Tibial nerve (tissue), 4 donors: ENCODE measurements at regions not wholly inside any gene's neighbourhood (a gene's known extent, or its start where the extent isn't known, plus 50 kb on each side); places are given as distances from the start of the nearest gene placed in this dataset.
"Not testable (repeated sequence)": the region's sequence is repeated elsewhere in the genome, so short reads cannot be mapped to it uniquely, and the experiment has no call there.

Experiments
- DNase-seq, 2 donors: peaks; one replicate each; pipeline ENCODE4 v3.0.0-alpha.2; 2019; ENCODE audit warnings: low spot score in 2 of 2
- H3K27ac ChIP-seq, 4 donors: fragments of 200-600 bp; sonication (generic) in 3 of 4; one replicate each; pipeline ENCODE4 v1.5.1; 2017 to 2019; ENCODE audit warnings: mild to moderate bottlenecking in 1 of 4
- H3K27me3 ChIP-seq, 2 donors: fragments of 200-600 bp; sonication (generic) in 1 of 2; one replicate each; pipeline versions ENCODE4 v1.5.1 to v1.6.0; 2017 to 2019
- H3K36me3 ChIP-seq, 3 donors: fragments of 200-600 bp; sonication (generic); one replicate each; pipeline ENCODE4 v1.5.1; 2018 to 2019
- H3K4me1 ChIP-seq, 4 donors: fragments of 200-600 bp; sonication (generic) in 3 of 4; one replicate each; pipeline ENCODE4 v1.5.1; 2017 to 2019
- H3K4me3 ChIP-seq, 4 donors: fragments of 200-600 bp; sonication (generic) in 3 of 4; one replicate each; pipeline ENCODE4 v1.5.1; 2017 to 2019; ENCODE audit warnings: mild to moderate bottlenecking in 1 of 4, moderate library complexity in 1 of 4
- H3K9me3 ChIP-seq, 4 donors: fragments of 200-600 bp; sonication (generic) in 3 of 4; one replicate each; pipeline ENCODE4 v1.5.1; 2017 to 2019
- CTCF ChIP-seq, 5 experiments: fragments of 200-600 bp in 3 of 5; fragments of 450-650 bp in 2 of 5; sonication (generic) in 3 of 5; IDR thresholded peaks; one replicate each; pipeline ENCODE4 v1.5.1; 2016 to 2019; ENCODE audit warnings: antibody characterized with exemption in 5 of 5, mild to moderate bottlenecking in 3 of 5, moderate library complexity in 2 of 5
- EP300 ChIP-seq, 2 donors: sonication (generic); formaldehyde crosslinking; IDR thresholded peaks; one replicate each; pipeline ENCODE4 v1.6.1; 2017; ENCODE audit warnings: antibody characterized with exemption in 2 of 2, mild to moderate bottlenecking in 1 of 2
- POLR2A ChIP-seq, 2 donors: fragments of 450-650 bp; IDR thresholded peaks; one replicate each; pipeline ENCODE4 v1.6.1; 2017; ENCODE audit warnings: antibody characterized with exemption in 2 of 2, mild to moderate bottlenecking in 2 of 2, moderate library complexity in 2 of 2
- WGBS, 2 donors: methylation state at CpG; one replicate each; pipeline ENCODE4 v1.1.5; 2018; 5-methylcytosine and 5-hydroxymethylcytosine counted together

GRCh38 chr2:147600223-147600622 is 244.6 kb upstream of the ACVR2A start:
- no peak overlapping the region for H3K27ac ChIP-seq
- DNase-seq = no peak
- H3K36me3 ChIP-seq = no peaks in the 10 kb centered on the region
- WGBS, 2 donors = 77 to 85% methylated on average over 7 of the region's 7 CpGs
- H3K9me3 ChIP-seq = no peaks in the 10 kb centered on the region
- no peak overlapping the region for H3K4me3 ChIP-seq
- H3K4me1 ChIP-seq = peaks cover 0 to 6% (median 0%) of the 10 kb centered on the region in 4 donors
- TF ChIP-seq CTCF (IDR thresholded peaks at IDR 0.05) (no peak), EP300 (IDR thresholded peaks at IDR 0.05) (no peak), POLR2A (IDR thresholded peaks at IDR 0.05) (no peak)
- no peaks in the 10 kb centered on the region for H3K27me3 ChIP-seq

- peaks cover 0 to 11% (median 0%) of the 10 kb centered on the region in 4 donors for H3K4me1 ChIP-seq
- no peak for DNase-seq
- WGBS, 2 donors = 36 to 51% methylated on average over 4 of the region's 4 CpGs
- TF ChIP-seq POLR2A (IDR thresholded peaks at IDR 0.05) (no peak), EP300 (IDR thresholded peaks at IDR 0.05) (no peak), CTCF (IDR thresholded peaks at IDR 0.05) (no peak)
- no peak overlapping the region for H3K4me3 ChIP-seq
- peaks cover 0 to 13% (median 0%) of the 10 kb centered on the region in 4 donors for H3K9me3 ChIP-seq
- H3K27ac ChIP-seq = no peak overlapping the region
- H3K27me3 ChIP-seq = no peaks in the 10 kb centered on the region
- H3K36me3 ChIP-seq = no peaks in the 10 kb centered on the region
Measured at GRCh38 chr2:147595200-147595599, 249.6 kb upstream of the ACVR2A start.

GRCh38 chr2:147594038-147594437 is 250.8 kb upstream of the ACVR2A start:
- H3K4me3 ChIP-seq = no peak overlapping the region
- H3K27ac ChIP-seq = no peak overlapping the region
- TF ChIP-seq POLR2A (IDR thresholded peaks at IDR 0.05) (no peak), CTCF (IDR thresholded peaks at IDR 0.05) (no peak), EP300 (IDR thresholded peaks at IDR 0.05) (no peak)
- H3K4me1 ChIP-seq = peaks cover 0 to 11% (median 0%) of the 10 kb centered on the region in 4 donors
- H3K36me3 ChIP-seq = no peaks in the 10 kb centered on the region
- WGBS, 2 donors = 88 to 91% methylated on average over 3 of the region's 3 CpGs
- H3K27me3 ChIP-seq = no peaks in the 10 kb centered on the region
- no peak for DNase-seq
- H3K9me3 ChIP-seq = peaks cover 0 to 13% (median 0%) of the 10 kb centered on the region in 4 donors

- Histone ChIP-seq H3K9me3 (peaks cover 0 to 13% (median 0%) of the 10 kb centered on the region in 4 donors), H3K4me1 (peaks cover 0 to 11% (median 0%) of the 10 kb centered on the region in 4 donors)
- not testable (repeated sequence) for H3K27me3 ChIP-seq, H3K4me3 ChIP-seq, H3K36me3 ChIP-seq, DNase-seq, H3K27ac ChIP-seq
- 98 to 100% methylated on average over 2 of the region's 2 CpGs for WGBS, 2 donors
Measured at GRCh38 chr2:147592784-147593183, 252.0 kb upstream of the ACVR2A start.

- H3K4me1 ChIP-seq = no peaks in the 10 kb centered on the region
- H3K27ac ChIP-seq = no peak overlapping the region
- 30 to 33% methylated on average over 1 of the region's 1 CpG for WGBS, 2 donors
- TF ChIP-seq POLR2A (IDR thresholded peaks at IDR 0.05) (no peak), CTCF (IDR thresholded peaks at IDR 0.05) (no peak), EP300 (IDR thresholded peaks at IDR 0.05) (no peak)
- no peaks in the 10 kb centered on the region for H3K27me3 ChIP-seq
- no peak overlapping the region for H3K4me3 ChIP-seq
- no peak for DNase-seq
- H3K36me3 ChIP-seq = no peaks in the 10 kb centered on the region
- peaks cover 0 to 19% (median 0%) of the 10 kb centered on the region in 4 donors for H3K9me3 ChIP-seq
Measured at GRCh38 chr2:147589127-147589526, 255.7 kb upstream of the ACVR2A start.

GRCh38 chr2:147588191-147588590 is 256.6 kb upstream of the ACVR2A start:
- H3K27ac ChIP-seq = no peak overlapping the region
- H3K36me3 ChIP-seq = no peaks in the 10 kb centered on the region
- H3K4me3 ChIP-seq = no peak overlapping the region
- no peak for DNase-seq
- peaks cover 0 to 19% (median 0%) of the 10 kb centered on the region in 4 donors for H3K9me3 ChIP-seq
- WGBS, 2 donors = 59 to 73% methylated on average over 2 of the region's 2 CpGs
- H3K4me1 ChIP-seq = no peaks in the 10 kb centered on the region
- no peak for TF ChIP-seq EP300 (IDR thresholded peaks at IDR 0.05)
- no peak for TF ChIP-seq CTCF (IDR thresholded peaks at IDR 0.05)
- no peak for TF ChIP-seq POLR2A (IDR thresholded peaks at IDR 0.05)
- no peaks in the 10 kb centered on the region for H3K27me3 ChIP-seq
